Smooth muscle cell (in vitro differentiated cells): ENCODE measurements at regions not wholly inside any gene's neighbourhood (a gene's known extent, or its start where the extent isn't known, plus 50 kb on each side); places are given as distances from the start of the nearest gene placed in this dataset.

Source experiments
- DNase-seq: peaks from one replicate; lab custom pipeline; 2025; ENCODE audit not compliant: unreplicated experiment; lab: John Stamatoyannopoulos, UW
- H2AFZ ChIP-seq: fragments of 200-600 bp; sonication (generic); 2 replicates; pipeline ENCODE4 v1.6.0; 2016; ENCODE audit warnings: antibody characterized with exemption, low read depth, mild to moderate bottlenecking
- H3F3A ChIP-seq: fragments of 200-600 bp; sonication (generic); 2 replicates; pipeline ENCODE4 v1.6.0; 2017; ENCODE audit warnings: antibody characterized with exemption, low read depth
- H3K27ac ChIP-seq: fragments of 200-600 bp; sonication (generic); 2 replicates; pipeline ENCODE4 v1.5.1; 2016; ENCODE audit warnings: low read depth, mild to moderate bottlenecking
- H3K27me3 ChIP-seq: fragments of 200-600 bp; sonication (generic); 2 replicates; pipeline ENCODE4 v1.6.1; 2016; ENCODE audit warnings: low read depth, mild to moderate bottlenecking
- H3K36me3 ChIP-seq: fragments of 200-600 bp; sonication (generic); 2 replicates; pipeline ENCODE4 v1.5.1; 2016; ENCODE audit warnings: low read depth
- H3K4me1 ChIP-seq: fragments of 200-600 bp; sonication (generic); 2 replicates; pipeline ENCODE4 v1.5.1; 2016; ENCODE audit warnings: low read depth
- H3K4me2 ChIP-seq: fragments of 200-600 bp; sonication (generic); 2 replicates; pipeline ENCODE4 v1.6.0; 2016; ENCODE audit warnings: mild to moderate bottlenecking
- H3K4me3 ChIP-seq: fragments of 200-600 bp; sonication (generic); 2 replicates; pipeline ENCODE4 v1.5.1; 2016; ENCODE audit warnings: mild to moderate bottlenecking
- H3K79me2 ChIP-seq: fragments of 200-600 bp; sonication (generic); 2 replicates; pipeline ENCODE4 v1.6.0; 2016; ENCODE audit warnings: low read depth, mild to moderate bottlenecking
- H3K9ac ChIP-seq: fragments of 200-600 bp; sonication (generic); 2 replicates; pipeline ENCODE4 v1.6.0; 2016; ENCODE audit warnings: low read depth
- H3K9me3 ChIP-seq: fragments of 200-600 bp; sonication (generic); replicated peaks from 2 replicates; pipeline ENCODE4 v1.5.1; 2016; ENCODE audit warnings: low read depth
- H4K20me1 ChIP-seq: fragments of 200-600 bp; sonication (generic); 2 replicates; pipeline ENCODE4 v1.6.0; 2016; ENCODE audit warnings: low read depth
- CTCF ChIP-seq: fragments of 200-600 bp; sonication (generic); IDR thresholded peaks from 2 replicates; pipeline ENCODE4 v1.5.1; 2017; ENCODE audit warnings: borderline replicate concordance, mild to moderate bottlenecking, antibody characterized with exemption; ENCODE audit not compliant: insufficient read depth, poor library complexity, severe bottlenecking
- WGBS: methylation state at CpG from one replicate; pipeline ENCODE4 v1.1.7; 2016; ENCODE audit warnings: low lambda C conversion rate; 5-methylcytosine and 5-hydroxymethylcytosine counted together

GRCh38 chr4:63348735-63349673 lies 1060.2 kb downstream of the TECRL start:
- 91% methylated on average over 58 of the region's 58 CpGs for WGBS
- no peak overlapping the region for H3K4me2 ChIP-seq
- no peak for TF ChIP-seq CTCF

GRCh38 chr4:63325140-63325539 lies 1084.1 kb downstream of the TECRL start:
- Histone ChIP-seq H3K27me3 (no peaks in the 10 kb centered on the region), H2AFZ (no peak overlapping the region), H4K20me1 (no peaks in the 10 kb centered on the region), H3K36me3 (no peaks in the 10 kb centered on the region), H3K79me2 (no peaks in the 10 kb centered on the region), H3K9ac (no peak overlapping the region), H3F3A (no peaks in the 10 kb centered on the region), H3K9me3 (peaks cover 7% of the 10 kb centered on the region), H3K4me1 (no peaks in the 10 kb centered on the region), H3K27ac (no peak overlapping the region), H3K4me3 (no peak overlapping the region), H3K4me2 (no peak overlapping the region)
- WGBS = 92% methylated on average over 1 of the region's 1 CpG
- DNase-seq = no peak
- no peak for TF ChIP-seq CTCF

More at GRCh38 chr4:63348735-63349673, 1060.2 kb downstream of the TECRL start:
- no peak overlapping the region for H3K4me3 ChIP-seq
- H3K9me3 ChIP-seq = peaks cover 2% of the 10 kb centered on the region
- no peaks in the 10 kb centered on the region for H4K20me1 ChIP-seq
- H3K27me3 ChIP-seq = no peaks in the 10 kb centered on the region
- DNase-seq = no peak
- H2AFZ ChIP-seq = no peak overlapping the region
- no peaks in the 10 kb centered on the region for H3K36me3 ChIP-seq
- no peaks in the 10 kb centered on the region for H3K79me2 ChIP-seq
- no peaks in the 10 kb centered on the region for H3F3A ChIP-seq
- no peaks in the 10 kb centered on the region for H3K4me1 ChIP-seq
- no peak overlapping the region for H3K9ac ChIP-seq
- no peak overlapping the region for H3K27ac ChIP-seq

GRCh38 chr4:63316633-63317032 lies 1092.6 kb downstream of the TECRL start:
- H3K27me3 ChIP-seq = no peaks in the 10 kb centered on the region
- no peaks in the 10 kb centered on the region for H4K20me1 ChIP-seq
- H3K9me3 ChIP-seq = no peaks in the 10 kb centered on the region
- H3K4me1 ChIP-seq = no peaks in the 10 kb centered on the region
- H3K79me2 ChIP-seq = no peaks in the 10 kb centered on the region
- H3F3A ChIP-seq = no peaks in the 10 kb centered on the region
- DNase-seq = no peak
- H2AFZ ChIP-seq = no peak overlapping the region
- H3K27ac ChIP-seq = no peak overlapping the region
- no peak for TF ChIP-seq CTCF
- H3K36me3 ChIP-seq = no peaks in the 10 kb centered on the region
- WGBS = 0% methylated on average over 1 of the region's 1 CpG
- H3K4me2 ChIP-seq = no peak overlapping the region
- H3K9ac ChIP-seq = no peak overlapping the region
- H3K4me3 ChIP-seq = no peak overlapping the region
